Subcutaneous abdominal adipose tissue (tissue), 5 donors: ENCODE measurements at regions not wholly inside any gene's neighbourhood (a gene's known extent, or its start where the extent isn't known, plus 50 kb on each side); places are given as distances from the start of the nearest gene placed in this dataset.
A peak's percentile ranks its signal among the peaks of the same experiment; 100 is the strongest.

Experiments
- H3K27ac ChIP-seq: one replicate; pipeline ENCODE4 v1.7.0; 2013; ENCODE audit warnings: low read depth, mild to moderate bottlenecking, inconsistent platforms, low read length, moderate library complexity
- H3K27me3 ChIP-seq, 5 donors: one replicate each; pipeline ENCODE4 v1.7.0; 2013; ENCODE audit warnings: low read length in 5 of 5, inconsistent platforms in 1 of 5; ENCODE audit not compliant: control insufficient read depth in 5 of 5, insufficient read depth in 4 of 5
- H3K36me3 ChIP-seq, 5 donors: one replicate each; pipeline ENCODE4 v1.7.0; 2013; ENCODE audit warnings: low read length in 5 of 5; ENCODE audit not compliant: control insufficient read depth in 5 of 5, insufficient read depth in 5 of 5
- H3K4me1 ChIP-seq, 5 donors: one replicate each; pipeline ENCODE4 v1.7.0; 2013; ENCODE audit warnings: low read length in 5 of 5, mild to moderate bottlenecking in 3 of 5, moderate library complexity in 1 of 5; ENCODE audit not compliant: control insufficient read depth in 5 of 5, insufficient read depth in 5 of 5
- H3K4me3 ChIP-seq, 5 donors: one replicate each; pipeline ENCODE4 v1.7.0; 2013; ENCODE audit warnings: low read length in 5 of 5, low read depth in 1 of 5
- H3K9ac ChIP-seq, 5 donors: one replicate each; pipeline ENCODE4 v1.7.0; 2013; ENCODE audit warnings: low read length in 5 of 5, mild to moderate bottlenecking in 4 of 5, moderate library complexity in 3 of 5
- H3K9me3 ChIP-seq, 5 donors: one replicate each; pipeline ENCODE4 v1.7.0; 2013; ENCODE audit warnings: low read length in 5 of 5; ENCODE audit not compliant: control insufficient read depth in 5 of 5
- donor health status: healthy.
- donor health status: healthy.
- donor health status: healthy.
- donor health status: healthy.
- donor health status: healthy.

- no peak overlapping the region for H3K9ac ChIP-seq
- H3K27me3 ChIP-seq, result no peaks in the 10 kb centered on the region
- H3K27ac ChIP-seq, result peak overlapping the region; percentile 22
- H3K4me3 ChIP-seq, result no peak overlapping the region
- H3K4me1 ChIP-seq, result peaks cover 0 to 12% (median 6%) of the 10 kb centered on the region in 5 donors
- no peaks in the 10 kb centered on the region for H3K36me3 ChIP-seq
- H3K9me3 ChIP-seq, result no peaks in the 10 kb centered on the region
These were observed 95.5 kb upstream of the WDR44 start for GRCh38 chrX:118250445-118250844.

DNA sequence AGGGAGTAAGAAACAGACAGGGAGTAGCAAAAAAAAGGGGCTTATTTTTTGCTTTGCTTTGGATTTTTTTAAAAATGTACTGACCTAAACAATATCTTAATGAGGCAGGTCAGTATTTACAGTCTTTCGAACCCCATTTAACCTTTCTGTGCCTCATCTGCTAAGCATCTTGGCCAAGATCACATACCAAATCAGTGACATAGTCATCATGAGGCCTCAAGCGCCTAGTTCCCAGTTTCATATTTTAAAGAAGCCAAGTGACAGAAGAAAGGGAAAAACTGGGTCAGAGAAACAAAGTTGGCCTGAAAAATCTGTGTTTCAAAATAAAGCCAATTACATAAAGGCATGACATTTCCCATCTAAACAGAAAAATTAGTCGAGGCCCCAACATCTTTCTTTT is 94.6 kb upstream of the WDR44 start:
- H3K27me3 ChIP-seq, result no peaks in the 10 kb centered on the region
- H3K4me1 ChIP-seq, result peaks cover 0 to 12% (median 6%) of the 10 kb centered on the region in 5 donors
- H3K9me3 ChIP-seq, result no peaks in the 10 kb centered on the region
- peak overlapping the region in 1 of 5 donors; percentile 2 for H3K9ac ChIP-seq
- no peak overlapping the region for H3K4me3 ChIP-seq
- H3K27ac ChIP-seq, result peak overlapping the region; percentile 50
- no peaks in the 10 kb centered on the region for H3K36me3 ChIP-seq

GRCh38 chrX:118252967-118253366 is 92.9 kb upstream of the WDR44 start:
- no peaks in the 10 kb centered on the region for H3K9me3 ChIP-seq
- no peaks in the 10 kb centered on the region for H3K36me3 ChIP-seq
- no peak overlapping the region for H3K4me3 ChIP-seq
- no peak overlapping the region for H3K27ac ChIP-seq
- peaks cover 0 to 3% (median 0%) of the 10 kb centered on the region in 5 donors for H3K27me3 ChIP-seq
- peaks cover 0 to 12% (median 6%) of the 10 kb centered on the region in 5 donors for H3K4me1 ChIP-seq
- H3K9ac ChIP-seq, result no peak overlapping the region

DNA sequence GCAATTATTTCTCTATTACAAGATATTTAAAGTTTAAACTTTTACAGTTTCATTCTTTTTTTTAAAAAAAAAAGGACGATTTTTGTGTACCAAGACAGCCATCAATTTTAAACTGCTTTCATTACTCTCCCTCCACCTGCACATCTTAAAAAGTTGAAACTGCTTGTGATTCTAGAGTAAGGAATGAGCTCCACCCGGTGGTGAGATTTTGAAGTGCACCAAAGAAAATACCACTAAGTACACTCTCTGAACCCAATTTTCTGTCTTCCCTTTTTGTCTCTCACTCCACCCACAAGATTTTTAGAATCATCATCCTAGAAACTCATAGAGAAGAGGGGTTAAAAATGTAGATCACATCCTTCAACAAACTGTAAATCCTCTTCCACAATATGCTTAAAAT is 91.3 kb upstream of the WDR44 start:
- Histone ChIP-seq H3K27ac (no peak overlapping the region), H3K9ac (no peak overlapping the region), H3K4me3 (no peak overlapping the region), H3K27me3 (peaks cover 2 to 5% (median 4%) of the 10 kb centered on the region in 5 donors), H3K9me3 (no peaks in the 10 kb centered on the region), H3K4me1 (peaks cover 0 to 12% (median 6%) of the 10 kb centered on the region in 5 donors), H3K36me3 (no peaks in the 10 kb centered on the region)

GRCh38 chrX:118255921-118256320 is 90.0 kb upstream of the WDR44 start:
- Histone ChIP-seq H3K4me1 (peaks cover 0 to 9% (median 4%) of the 10 kb centered on the region in 5 donors), H3K9ac (no peak overlapping the region), H3K27ac (no peak overlapping the region), H3K9me3 (no peaks in the 10 kb centered on the region), H3K36me3 (no peaks in the 10 kb centered on the region), H3K27me3 (peaks cover 4 to 15% (median 8%) of the 10 kb centered on the region in 5 donors), H3K4me3 (no peak overlapping the region)

DNA sequence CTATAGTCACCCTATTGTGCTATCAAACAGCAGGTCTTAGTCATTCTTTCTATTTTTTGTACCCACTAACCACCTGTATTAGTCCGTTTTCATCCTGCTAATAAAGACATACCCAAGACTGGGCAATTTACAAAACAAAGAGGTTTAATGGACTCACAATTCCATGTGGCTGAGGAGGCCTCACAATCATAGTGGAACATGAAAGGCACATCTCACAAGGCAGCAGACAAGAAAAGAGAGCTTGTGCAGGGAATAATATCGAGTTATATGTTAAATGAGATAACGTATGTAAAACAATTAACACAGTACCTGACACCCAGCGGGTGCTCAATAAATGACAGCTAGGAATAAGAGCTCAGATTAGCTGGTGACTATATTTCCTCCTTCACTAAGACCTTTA is 88.1 kb upstream of the WDR44 start:
- H3K9me3 ChIP-seq, result no peaks in the 10 kb centered on the region
- no peak overlapping the region for H3K9ac ChIP-seq
- no peaks in the 10 kb centered on the region for H3K36me3 ChIP-seq
- no peak overlapping the region for H3K4me3 ChIP-seq
- H3K4me1 ChIP-seq, result no peaks in the 10 kb centered on the region
- no peak overlapping the region for H3K27ac ChIP-seq
- H3K27me3 ChIP-seq, result peaks cover 4 to 18% (median 9%) of the 10 kb centered on the region in 5 donors

DNA sequence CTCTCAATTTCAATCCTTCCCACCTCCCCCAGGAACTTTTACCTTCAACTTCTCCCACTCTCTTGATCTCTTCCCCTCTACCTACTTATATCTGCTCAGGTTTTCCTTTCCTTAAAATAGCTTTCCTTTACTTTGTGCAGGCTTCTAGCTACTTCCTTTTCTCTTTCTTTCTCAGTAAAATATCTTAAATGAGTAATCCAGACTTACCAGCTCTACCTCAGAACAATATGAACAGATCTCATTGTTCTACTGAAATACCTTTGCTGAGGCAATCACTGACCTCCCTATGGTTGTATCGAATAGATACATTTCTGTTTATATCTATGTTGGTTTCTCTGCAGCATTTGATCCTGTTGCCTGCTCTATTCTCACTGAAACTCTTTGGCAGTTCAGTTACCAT is 86.7 kb upstream of the WDR44 start:
- no peak overlapping the region for H3K9ac ChIP-seq
- no peaks in the 10 kb centered on the region for H3K36me3 ChIP-seq
- H3K27me3 ChIP-seq, result peaks cover 4 to 18% (median 13%) of the 10 kb centered on the region in 5 donors
- no peaks in the 10 kb centered on the region for H3K4me1 ChIP-seq
- H3K27ac ChIP-seq, result no peak overlapping the region
- H3K4me3 ChIP-seq, result no peak overlapping the region
- H3K9me3 ChIP-seq, result no peaks in the 10 kb centered on the region

DNA sequence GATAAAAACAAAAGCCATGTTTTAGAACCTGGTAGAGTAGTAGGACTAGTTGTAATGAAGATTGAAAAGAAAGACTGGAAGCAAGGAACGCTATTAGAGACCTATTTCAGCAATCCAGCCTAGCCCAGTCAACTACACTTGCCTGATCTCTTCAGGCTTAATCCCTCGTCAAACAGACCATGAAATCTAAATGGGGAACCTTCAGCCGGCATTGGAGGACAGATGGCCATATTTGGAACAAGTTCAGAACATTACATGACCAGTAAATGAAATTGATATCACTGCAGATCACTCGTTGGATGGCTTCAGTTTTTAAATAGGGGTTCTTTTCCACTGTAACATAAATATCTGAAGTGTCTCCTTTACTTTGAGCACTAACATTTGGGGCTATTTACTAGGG is 84.8 kb upstream of the WDR44 start:
- Histone ChIP-seq H3K9ac (no peak overlapping the region), H3K4me3 (no peak overlapping the region), H3K27me3 (peaks cover 4 to 21% (median 15%) of the 10 kb centered on the region in 5 donors), H3K36me3 (no peaks in the 10 kb centered on the region), H3K9me3 (no peaks in the 10 kb centered on the region), H3K27ac (no peak overlapping the region), H3K4me1 (no peaks in the 10 kb centered on the region)

GRCh38 chrX:118271775-118272174 is 74.1 kb upstream of the WDR44 start:
- Histone ChIP-seq H3K27ac (no peak overlapping the region), H3K4me3 (no peak overlapping the region)

GRCh38 chrX:118272242-118272641 is 73.7 kb upstream of the WDR44 start:
- H3K27ac ChIP-seq, result no peak overlapping the region
- H3K4me1 ChIP-seq, result no peaks in the 10 kb centered on the region
- no peak overlapping the region for H3K9ac ChIP-seq
- peaks cover 0 to 3% (median 0%) of the 10 kb centered on the region in 5 donors for H3K9me3 ChIP-seq
- H3K36me3 ChIP-seq, result no peaks in the 10 kb centered on the region
- peaks cover 0 to 2% (median 0%) of the 10 kb centered on the region in 5 donors for H3K27me3 ChIP-seq
- no peak overlapping the region for H3K4me3 ChIP-seq

More at GRCh38 chrX:118271775-118272174, 74.1 kb upstream of the WDR44 start:
- Histone ChIP-seq H3K36me3 (no peaks in the 10 kb centered on the region), H3K27me3 (peaks cover 0 to 2% (median 0%) of the 10 kb centered on the region in 5 donors), H3K4me1 (no peaks in the 10 kb centered on the region), H3K9ac (no peak overlapping the region), H3K9me3 (peaks cover 0 to 3% (median 0%) of the 10 kb centered on the region in 5 donors)
